ENCODE measurements at regions not wholly inside any gene's neighbourhood (a gene's known extent, or its start where the extent isn't known, plus 50 kb on each side); places are given as distances from the start of the nearest gene placed in this dataset.

DNA sequence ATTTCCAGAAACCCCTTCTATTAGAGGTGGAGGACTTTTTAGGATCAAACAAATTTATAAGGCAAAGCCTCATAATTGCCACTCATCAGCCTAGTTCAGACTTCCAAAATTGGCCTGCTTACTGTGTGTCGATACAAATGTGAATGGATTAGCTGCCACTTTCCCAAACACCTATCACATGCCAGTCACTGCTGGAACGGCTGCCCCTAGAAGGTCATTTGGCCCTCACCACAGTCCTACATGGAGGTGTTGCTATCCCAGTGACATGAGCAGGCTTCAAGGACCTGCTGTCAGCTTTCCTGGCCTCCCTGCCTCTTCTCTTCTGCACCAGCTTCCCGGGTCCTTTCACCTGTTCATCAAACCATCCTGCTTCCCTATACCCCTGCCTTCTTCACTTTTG lies 279.2 kb upstream of the SKOR2 start:
- DNase-seq (ENCODE audit: low spot score) (no peak), ATAC-seq (no peak)
- Mint-ChIP-seq H3K9me3 (no peaks in the 10 kb centered on the region), H3K27me3 (ENCODE audit: insufficient read depth, low read depth, poor library complexity) (peaks cover 2% of the 10 kb centered on the region), H3K27ac (no peak overlapping the region), H3K4me3 (no peak overlapping the region), H3K36me3 (ENCODE audit: low read depth) (no peaks in the 10 kb centered on the region), H3K4me1 (peaks cover 8% of the 10 kb centered on the region)
- TF ChIP-seq ZNF331 (CRISPR knock-in tag; IDR thresholded peaks at IDR 0.05; ENCODE audit: low read depth), result no peak
- TF ChIP-seq, protein P1, sequence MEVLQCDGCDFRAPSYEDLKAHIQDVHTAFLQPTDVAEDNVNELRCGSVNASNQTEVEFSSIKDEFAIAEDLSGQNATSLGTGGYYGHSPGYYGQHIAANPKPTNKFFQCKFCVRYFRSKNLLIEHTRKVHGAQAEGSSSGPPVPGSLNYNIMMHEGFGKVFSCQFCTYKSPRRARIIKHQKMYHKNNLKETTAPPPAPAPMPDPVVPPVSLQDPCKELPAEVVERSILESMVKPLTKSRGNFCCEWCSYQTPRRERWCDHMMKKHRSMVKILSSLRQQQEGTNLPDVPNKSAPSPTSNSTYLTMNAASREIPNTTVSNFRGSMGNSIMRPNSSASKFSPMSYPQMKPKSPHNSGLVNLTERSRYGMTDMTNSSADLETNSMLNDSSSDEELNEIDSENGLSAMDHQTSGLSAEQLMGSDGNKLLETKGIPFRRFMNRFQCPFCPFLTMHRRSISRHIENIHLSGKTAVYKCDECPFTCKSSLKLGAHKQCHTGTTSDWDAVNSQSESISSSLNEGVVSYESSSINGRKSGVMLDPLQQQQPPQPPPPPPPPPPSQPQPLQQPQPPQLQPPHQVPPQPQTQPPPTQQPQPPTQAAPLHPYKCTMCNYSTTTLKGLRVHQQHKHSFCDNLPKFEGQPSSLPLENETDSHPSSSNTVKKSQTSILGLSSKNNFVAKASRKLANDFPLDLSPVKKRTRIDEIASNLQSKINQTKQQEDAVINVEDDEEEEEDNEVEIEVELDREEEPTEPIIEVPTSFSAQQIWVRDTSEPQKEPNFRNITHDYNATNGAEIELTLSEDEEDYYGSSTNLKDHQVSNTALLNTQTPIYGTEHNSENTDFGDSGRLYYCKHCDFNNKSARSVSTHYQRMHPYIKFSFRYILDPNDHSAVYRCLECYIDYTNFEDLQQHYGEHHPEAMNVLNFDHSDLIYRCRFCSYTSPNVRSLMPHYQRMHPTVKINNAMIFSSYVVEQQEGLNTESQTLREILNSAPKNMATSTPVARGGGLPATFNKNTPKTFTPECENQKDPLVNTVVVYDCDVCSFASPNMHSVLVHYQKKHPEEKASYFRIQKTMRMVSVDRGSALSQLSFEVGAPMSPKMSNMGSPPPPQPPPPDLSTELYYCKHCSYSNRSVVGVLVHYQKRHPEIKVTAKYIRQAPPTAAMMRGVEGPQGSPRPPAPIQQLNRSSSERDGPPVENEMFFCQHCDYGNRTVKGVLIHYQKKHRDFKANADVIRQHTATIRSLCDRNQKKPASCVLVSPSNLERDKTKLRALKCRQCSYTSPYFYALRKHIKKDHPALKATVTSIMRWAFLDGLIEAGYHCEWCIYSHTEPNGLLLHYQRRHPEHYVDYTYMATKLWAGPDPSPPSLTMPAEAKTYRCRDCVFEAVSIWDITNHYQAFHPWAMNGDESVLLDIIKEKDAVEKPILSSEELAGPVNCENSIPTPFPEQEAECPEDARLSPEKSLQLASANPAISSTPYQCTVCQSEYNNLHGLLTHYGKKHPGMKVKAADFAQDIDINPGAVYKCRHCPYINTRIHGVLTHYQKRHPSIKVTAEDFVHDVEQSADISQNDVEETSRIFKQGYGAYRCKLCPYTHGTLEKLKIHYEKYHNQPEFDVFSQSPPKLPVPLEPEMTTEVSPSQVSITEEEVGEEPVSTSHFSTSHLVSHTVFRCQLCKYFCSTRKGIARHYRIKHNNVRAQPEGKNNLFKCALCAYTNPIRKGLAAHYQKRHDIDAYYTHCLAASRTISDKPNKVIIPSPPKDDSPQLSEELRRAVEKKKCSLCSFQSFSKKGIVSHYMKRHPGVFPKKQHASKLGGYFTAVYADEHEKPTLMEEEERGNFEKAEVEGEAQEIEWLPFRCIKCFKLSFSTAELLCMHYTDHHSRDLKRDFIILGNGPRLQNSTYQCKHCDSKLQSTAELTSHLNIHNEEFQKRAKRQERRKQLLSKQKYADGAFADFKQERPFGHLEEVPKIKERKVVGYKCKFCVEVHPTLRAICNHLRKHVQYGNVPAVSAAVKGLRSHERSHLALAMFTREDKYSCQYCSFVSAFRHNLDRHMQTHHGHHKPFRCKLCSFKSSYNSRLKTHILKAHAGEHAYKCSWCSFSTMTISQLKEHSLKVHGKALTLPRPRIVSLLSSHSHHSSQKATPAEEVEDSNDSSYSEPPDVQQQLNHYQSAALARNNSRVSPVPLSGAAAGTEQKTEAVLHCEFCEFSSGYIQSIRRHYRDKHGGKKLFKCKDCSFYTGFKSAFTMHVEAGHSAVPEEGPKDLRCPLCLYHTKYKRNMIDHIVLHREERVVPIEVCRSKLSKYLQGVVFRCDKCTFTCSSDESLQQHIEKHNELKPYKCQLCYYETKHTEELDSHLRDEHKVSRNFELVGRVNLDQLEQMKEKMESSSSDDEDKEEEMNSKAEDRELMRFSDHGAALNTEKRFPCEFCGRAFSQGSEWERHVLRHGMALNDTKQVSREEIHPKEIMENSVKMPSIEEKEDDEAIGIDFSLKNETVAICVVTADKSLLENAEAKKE (CRISPR knock-in tag; IDR thresholded peaks at IDR 0.05), result no peak
- no peak for TF ChIP-seq POLR2AphosphoS5 (IDR thresholded peaks at IDR 0.05; ENCODE audit: low read depth)
- no peak for TF ChIP-seq EZH2phosphoT487 (IDR thresholded peaks at IDR 0.05; ENCODE audit: unreplicated experiment)
- no peak for TF ChIP-seq JUNB (IDR thresholded peaks at IDR 0.05; ENCODE audit: unreplicated experiment)
- TF ChIP-seq CREB1 (CRISPR knock-in tag; IDR thresholded peaks at IDR 0.05; ENCODE audit: low read depth), result no peak
- TF ChIP-seq ZNF114 (CRISPR knock-in tag; IDR thresholded peaks at IDR 0.05), result no peak
- TF ChIP-seq, protein P2, sequence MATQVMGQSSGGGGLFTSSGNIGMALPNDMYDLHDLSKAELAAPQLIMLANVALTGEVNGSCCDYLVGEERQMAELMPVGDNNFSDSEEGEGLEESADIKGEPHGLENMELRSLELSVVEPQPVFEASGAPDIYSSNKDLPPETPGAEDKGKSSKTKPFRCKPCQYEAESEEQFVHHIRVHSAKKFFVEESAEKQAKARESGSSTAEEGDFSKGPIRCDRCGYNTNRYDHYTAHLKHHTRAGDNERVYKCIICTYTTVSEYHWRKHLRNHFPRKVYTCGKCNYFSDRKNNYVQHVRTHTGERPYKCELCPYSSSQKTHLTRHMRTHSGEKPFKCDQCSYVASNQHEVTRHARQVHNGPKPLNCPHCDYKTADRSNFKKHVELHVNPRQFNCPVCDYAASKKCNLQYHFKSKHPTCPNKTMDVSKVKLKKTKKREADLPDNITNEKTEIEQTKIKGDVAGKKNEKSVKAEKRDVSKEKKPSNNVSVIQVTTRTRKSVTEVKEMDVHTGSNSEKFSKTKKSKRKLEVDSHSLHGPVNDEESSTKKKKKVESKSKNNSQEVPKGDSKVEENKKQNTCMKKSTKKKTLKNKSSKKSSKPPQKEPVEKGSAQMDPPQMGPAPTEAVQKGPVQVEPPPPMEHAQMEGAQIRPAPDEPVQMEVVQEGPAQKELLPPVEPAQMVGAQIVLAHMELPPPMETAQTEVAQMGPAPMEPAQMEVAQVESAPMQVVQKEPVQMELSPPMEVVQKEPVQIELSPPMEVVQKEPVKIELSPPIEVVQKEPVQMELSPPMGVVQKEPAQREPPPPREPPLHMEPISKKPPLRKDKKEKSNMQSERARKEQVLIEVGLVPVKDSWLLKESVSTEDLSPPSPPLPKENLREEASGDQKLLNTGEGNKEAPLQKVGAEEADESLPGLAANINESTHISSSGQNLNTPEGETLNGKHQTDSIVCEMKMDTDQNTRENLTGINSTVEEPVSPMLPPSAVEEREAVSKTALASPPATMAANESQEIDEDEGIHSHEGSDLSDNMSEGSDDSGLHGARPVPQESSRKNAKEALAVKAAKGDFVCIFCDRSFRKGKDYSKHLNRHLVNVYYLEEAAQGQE (IDR thresholded peaks at IDR 0.05; ENCODE audit: unreplicated experiment), result no peak
- H3K27me3 ChIP-seq (ENCODE audit: insufficient read depth), result no peaks in the 10 kb centered on the region
- no peaks in the 10 kb centered on the region for H4K20me1 ChIP-seq (replicated peaks; ENCODE audit: insufficient read depth)
- no peaks in the 10 kb centered on the region; the same call in 1 of the 2 replicates for H3K9me2 ChIP-seq (ENCODE audit: insufficient read depth)
- H2AFZ ChIP-seq, result 0 out of 2 replicates have a peak overlapping the region, but pooled peaks have one; percentile 81
- no peak overlapping the region for H3K27ac ChIP-seq (ENCODE audit: low read depth)
- H3K4me3 ChIP-seq, result no peak overlapping the region
- H3F3A ChIP-seq (replicated peaks; ENCODE audit: low read depth), result no peaks in the 10 kb centered on the region
- H3K79me2 ChIP-seq (replicated peaks; ENCODE audit: insufficient read depth), result no peaks in the 10 kb centered on the region
- H3K4me1 ChIP-seq (ENCODE audit: insufficient read depth), result no peaks in the 10 kb centered on the region
- no peak overlapping the region for H3K4me2 ChIP-seq
- H3K36me3 ChIP-seq (ENCODE audit: insufficient read depth), result no peaks in the 10 kb centered on the region
